Spleen (tissue), 7 donors: ENCODE measurements at regions not wholly inside any gene's neighbourhood (a gene's known extent, or its start where the extent isn't known, plus 50 kb on each side); places are given as distances from the start of the nearest gene placed in this dataset.

Source experiments
- POLR2A ChIP-seq, 3 donors: fragments of 450-650 bp; IDR thresholded peaks; one replicate each; pipeline ENCODE4 v1.5.1; 2017; ENCODE audit warnings: antibody characterized with exemption in 3 of 3, mild to moderate bottlenecking in 1 of 3
- TF ChIP-seq, protein P1 (sequence below), 11 experiments: fragments of 200-600 bp in 7 of 11; fragments of 450-650 bp in 4 of 11; sonication (generic) in 4 of 11; IDR thresholded peaks in 8 of 11; conservative IDR thresholded peaks in 3 of 11; 1 replicate in 7 of 11; 2 replicates in 4 of 11; pipeline versions ENCODE4 v1.4.0 to v1.8.0; 2016 to 2021; ENCODE audit warnings: antibody characterized with exemption in 11 of 11, inconsistent platforms in 4 of 11, mild to moderate bottlenecking in 1 of 11
- donor health status: DM: no; HTN: no; CAD: no; lungs with moderate emphysema.
- donor health status: DM: no; HTN: no; CAD: no.
- donor health status: DM: no; HTN: no; CAD: no.

DNA sequence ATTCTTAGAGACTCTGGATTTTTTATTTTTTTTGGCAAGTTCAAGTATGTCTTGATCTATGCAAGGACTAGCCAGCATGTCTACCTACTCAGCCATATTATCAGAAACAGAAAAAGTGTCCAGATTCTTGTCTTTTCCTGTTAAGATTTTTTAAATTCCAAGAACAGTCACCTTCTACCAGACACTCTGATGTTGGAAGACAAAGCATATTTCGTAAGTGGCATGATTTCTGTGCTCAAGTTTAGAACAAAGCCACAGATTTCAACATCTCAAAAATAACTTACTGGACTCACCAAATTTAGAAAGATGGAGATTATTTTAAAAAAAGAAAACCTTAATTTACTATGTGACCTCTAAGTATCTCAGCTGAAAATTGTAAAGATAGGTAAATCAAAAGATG lies 61.9 kb downstream of the GOLGA6L7 start:
- TF ChIP-seq, protein P1, sequence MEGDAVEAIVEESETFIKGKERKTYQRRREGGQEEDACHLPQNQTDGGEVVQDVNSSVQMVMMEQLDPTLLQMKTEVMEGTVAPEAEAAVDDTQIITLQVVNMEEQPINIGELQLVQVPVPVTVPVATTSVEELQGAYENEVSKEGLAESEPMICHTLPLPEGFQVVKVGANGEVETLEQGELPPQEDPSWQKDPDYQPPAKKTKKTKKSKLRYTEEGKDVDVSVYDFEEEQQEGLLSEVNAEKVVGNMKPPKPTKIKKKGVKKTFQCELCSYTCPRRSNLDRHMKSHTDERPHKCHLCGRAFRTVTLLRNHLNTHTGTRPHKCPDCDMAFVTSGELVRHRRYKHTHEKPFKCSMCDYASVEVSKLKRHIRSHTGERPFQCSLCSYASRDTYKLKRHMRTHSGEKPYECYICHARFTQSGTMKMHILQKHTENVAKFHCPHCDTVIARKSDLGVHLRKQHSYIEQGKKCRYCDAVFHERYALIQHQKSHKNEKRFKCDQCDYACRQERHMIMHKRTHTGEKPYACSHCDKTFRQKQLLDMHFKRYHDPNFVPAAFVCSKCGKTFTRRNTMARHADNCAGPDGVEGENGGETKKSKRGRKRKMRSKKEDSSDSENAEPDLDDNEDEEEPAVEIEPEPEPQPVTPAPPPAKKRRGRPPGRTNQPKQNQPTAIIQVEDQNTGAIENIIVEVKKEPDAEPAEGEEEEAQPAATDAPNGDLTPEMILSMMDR (IDR thresholded peaks at IDR 0.05 in 8 of 11, conservative IDR thresholded peaks at IDR 0.05 in 3 of 11): no peak
- no peak for TF ChIP-seq POLR2A (IDR thresholded peaks at IDR 0.05)
